Activated B cell treated with CpG ODN at 0.5 μM for 24 hours (primary cell): ENCODE measurements at regions not wholly inside any gene's neighbourhood (a gene's known extent, or its start where the extent isn't known, plus 50 kb on each side); places are given as distances from the start of the nearest gene placed in this dataset.

Source experiments
- ATAC-seq: fragments of 200-7000 bp; cut with Tn5 transposase; one replicate; pipeline ENCODE4 v1.10.0; 2021; ENCODE audit warnings: low read depth, mild to moderate bottlenecking, moderate library complexity
- CTCF ChIA-PET: fragments of 350-600 bp; sonication (Branson Sonifier 250); formaldehyde crosslinking; loops from one replicate; lab custom pipeline; 2021; ENCODE audit warnings: antibody characterized with exemption; lab: Charles Lee
- POLR2A ChIA-PET: fragments of 350-600 bp; sonication (Branson Sonifier 250); formaldehyde crosslinking; loops from one replicate; lab custom pipeline; 2021; ENCODE audit warnings: antibody characterized with exemption; lab: Charles Lee
- DNase-seq: peaks from one replicate; pipeline ENCODE4 v3.0.0; 2022
- H3K27ac Mint-ChIP-seq: one replicate; pipeline ENCODE4 v1.8.0; 2020; ENCODE audit warnings: mixed read lengths
- H3K27me3 Mint-ChIP-seq: one replicate; pipeline ENCODE4 v1.8.0; 2021; ENCODE audit warnings: mixed read lengths
- H3K36me3 Mint-ChIP-seq: one replicate; pipeline ENCODE4 v1.8.0; 2021; ENCODE audit warnings: low read depth, mixed read lengths
- H3K4me1 Mint-ChIP-seq: one replicate; pipeline ENCODE4 v1.8.0; 2021; ENCODE audit warnings: mixed read lengths
- H3K4me3 Mint-ChIP-seq: one replicate; pipeline ENCODE4 v1.8.0; 2020; ENCODE audit warnings: mild to moderate bottlenecking, mixed read lengths
- H3K9me3 Mint-ChIP-seq: one replicate; pipeline ENCODE4 v1.8.0; 2020; ENCODE audit warnings: mixed read lengths
- intact Hi-C: fragments of 100-400 bp; cut with micrococcal nuclease; formaldehyde crosslinking; loops from one replicate; pipeline ENCODE4 v1.15.1; 2024
- TF ChIP-seq, protein P1 (sequence below): fragments of 200-600 bp; IDR thresholded peaks from one replicate; pipeline ENCODE4 v1.8.0; 2022; ENCODE audit warnings: antibody characterized with exemption, mild to moderate bottlenecking

DNA sequence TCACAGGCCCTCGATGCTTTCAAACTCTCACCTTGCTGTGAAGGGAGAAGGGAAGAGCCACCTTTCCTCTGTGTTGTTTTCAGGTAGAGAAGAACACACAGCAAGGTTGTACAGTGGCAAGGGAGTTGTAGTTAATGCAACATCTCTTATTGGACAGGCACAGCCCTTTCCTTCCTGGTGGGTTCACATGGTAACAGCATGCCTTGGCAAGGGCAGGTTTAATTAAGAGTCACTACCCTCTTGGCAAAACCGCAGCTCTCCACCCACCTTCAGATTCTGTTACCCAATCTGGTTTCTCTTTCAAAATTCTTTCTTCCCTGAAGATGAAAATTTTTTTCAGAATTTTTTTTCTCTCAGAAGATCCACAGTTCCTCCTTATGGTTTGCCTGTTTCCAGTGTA lies 253.1 kb downstream of the TLR4 start:
- ChIA-PET POLR2A (no interaction called here), CTCF (no interaction called here)
- Mint-ChIP-seq H3K4me1 (no peaks in the 10 kb centered on the region), H3K27me3 (no peaks in the 10 kb centered on the region), H3K36me3 (no peaks in the 10 kb centered on the region), H3K4me3 (no peak overlapping the region), H3K9me3 (no peaks in the 10 kb centered on the region), H3K27ac (no peak overlapping the region)
- no peak for ATAC-seq
- TF ChIP-seq, protein P1, sequence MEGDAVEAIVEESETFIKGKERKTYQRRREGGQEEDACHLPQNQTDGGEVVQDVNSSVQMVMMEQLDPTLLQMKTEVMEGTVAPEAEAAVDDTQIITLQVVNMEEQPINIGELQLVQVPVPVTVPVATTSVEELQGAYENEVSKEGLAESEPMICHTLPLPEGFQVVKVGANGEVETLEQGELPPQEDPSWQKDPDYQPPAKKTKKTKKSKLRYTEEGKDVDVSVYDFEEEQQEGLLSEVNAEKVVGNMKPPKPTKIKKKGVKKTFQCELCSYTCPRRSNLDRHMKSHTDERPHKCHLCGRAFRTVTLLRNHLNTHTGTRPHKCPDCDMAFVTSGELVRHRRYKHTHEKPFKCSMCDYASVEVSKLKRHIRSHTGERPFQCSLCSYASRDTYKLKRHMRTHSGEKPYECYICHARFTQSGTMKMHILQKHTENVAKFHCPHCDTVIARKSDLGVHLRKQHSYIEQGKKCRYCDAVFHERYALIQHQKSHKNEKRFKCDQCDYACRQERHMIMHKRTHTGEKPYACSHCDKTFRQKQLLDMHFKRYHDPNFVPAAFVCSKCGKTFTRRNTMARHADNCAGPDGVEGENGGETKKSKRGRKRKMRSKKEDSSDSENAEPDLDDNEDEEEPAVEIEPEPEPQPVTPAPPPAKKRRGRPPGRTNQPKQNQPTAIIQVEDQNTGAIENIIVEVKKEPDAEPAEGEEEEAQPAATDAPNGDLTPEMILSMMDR = no peak
- DNase-seq = no peak
- intact Hi-C loops = no loop called here

DNA sequence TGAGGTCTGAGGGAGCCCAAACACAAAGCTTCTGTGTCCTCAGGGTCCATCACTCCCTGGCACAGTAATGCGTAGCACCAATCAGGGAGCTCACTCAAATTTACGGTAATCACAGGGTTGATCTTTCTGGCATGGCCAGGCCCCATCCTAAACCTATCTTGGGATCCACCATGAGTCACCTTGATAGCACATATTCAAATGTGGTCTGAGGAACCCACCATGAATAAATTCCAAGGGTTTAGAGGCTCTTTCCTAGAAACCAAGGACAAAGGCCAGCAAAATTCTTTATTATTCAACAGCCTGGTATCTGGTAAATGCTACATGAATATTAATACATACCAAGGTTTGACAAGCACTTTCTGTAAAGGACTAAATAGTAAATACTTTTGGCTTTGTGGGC lies 254.5 kb downstream of the TLR4 start:
- Mint-ChIP-seq H3K4me3 (no peak overlapping the region), H3K36me3 (no peaks in the 10 kb centered on the region), H3K9me3 (no peaks in the 10 kb centered on the region), H3K4me1 (no peaks in the 10 kb centered on the region), H3K27me3 (no peaks in the 10 kb centered on the region), H3K27ac (no peak overlapping the region)
- no peak for DNase-seq
- no peak for ATAC-seq
- TF ChIP-seq, protein P1 = no peak
- intact Hi-C loops = no loop called here
- CTCF ChIA-PET = no interaction called here
- POLR2A ChIA-PET = no interaction called here

DNA sequence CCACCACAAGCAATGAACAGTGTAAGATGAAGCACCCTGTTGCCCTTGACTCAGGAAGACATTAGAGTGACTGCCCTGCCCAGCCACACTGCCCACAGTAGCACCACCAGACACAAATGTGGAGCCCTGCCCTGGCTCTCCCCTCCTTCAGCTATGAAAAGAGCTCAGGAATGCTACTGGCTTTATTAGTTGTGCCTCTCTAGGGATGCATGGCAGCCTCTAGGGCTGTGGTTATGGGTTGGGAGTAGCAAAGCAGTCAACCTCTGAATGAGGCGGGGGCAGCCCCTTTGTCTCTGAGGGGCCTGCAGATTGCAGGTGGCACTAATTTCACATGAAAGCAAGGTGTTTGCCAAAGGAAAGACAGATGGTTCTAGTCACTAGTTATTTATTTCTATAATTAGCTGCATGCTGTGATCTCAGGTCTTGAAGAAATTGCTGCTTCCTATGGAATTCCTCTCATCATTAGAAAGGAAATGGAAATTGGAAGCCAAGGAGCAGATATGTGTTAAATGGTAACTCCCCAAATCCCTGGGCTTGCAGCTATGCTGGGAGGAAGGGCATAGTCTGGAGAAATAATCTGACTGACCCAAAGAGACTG lies 259.4 kb downstream of the TLR4 start:
- no peak for ATAC-seq
- CTCF ChIA-PET = no interaction called here

DNA sequence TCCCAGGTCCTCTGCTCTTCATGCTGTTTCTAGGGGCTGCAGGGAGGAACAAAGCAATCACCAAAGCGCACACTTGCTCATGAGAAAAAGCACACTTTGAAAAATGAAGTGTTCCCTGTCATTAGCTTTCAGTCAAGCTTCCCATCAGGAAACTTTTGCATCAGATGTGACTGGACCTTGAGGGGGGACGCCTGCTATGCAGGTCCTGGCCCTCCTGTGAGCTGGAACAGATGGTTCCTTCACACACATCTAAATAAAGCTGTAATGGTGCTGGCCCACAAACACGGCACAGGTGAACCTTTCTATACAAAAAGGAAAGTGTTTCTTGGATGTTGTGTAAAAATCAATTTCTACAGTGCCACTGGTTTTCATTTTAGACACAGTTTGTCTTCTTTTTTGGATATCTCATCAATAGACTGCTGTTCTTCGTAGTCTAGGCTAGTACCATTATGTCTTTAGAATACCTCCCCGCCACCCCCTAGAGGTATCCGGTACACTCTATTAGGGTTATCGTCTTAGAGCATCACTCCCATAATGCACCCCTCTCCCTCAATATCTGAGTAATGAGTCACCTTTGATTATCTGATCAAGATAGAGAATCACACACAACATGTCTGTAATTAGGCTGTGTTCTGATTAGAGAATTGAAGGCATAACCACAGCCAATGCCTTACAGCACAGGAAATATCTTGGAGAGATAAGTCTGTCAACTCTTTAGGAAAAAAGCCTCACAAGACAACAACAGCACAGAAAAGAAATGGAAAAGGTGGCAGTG lies 266.3 kb downstream of the TLR4 start:
- Mint-ChIP-seq H3K27ac (no peak overlapping the region), H3K36me3 (no peaks in the 10 kb centered on the region), H3K4me3 (no peak overlapping the region), H3K27me3 (peaks cover 12% of the 10 kb centered on the region), H3K9me3 (no peaks in the 10 kb centered on the region), H3K4me1 (no peaks in the 10 kb centered on the region)
- intact Hi-C loops = no loop called here
- ChIA-PET CTCF (no interaction called here), POLR2A (no interaction called here)
- ATAC-seq (no peak), DNase-seq (no peak)
- TF ChIP-seq, protein P1 = no peak

More for the DNA sequence above, 259.4 kb downstream of the TLR4 start:
- H3K4me3 Mint-ChIP-seq = no peak overlapping the region
- peaks cover 6% of the 10 kb centered on the region for H3K27me3 Mint-ChIP-seq
- H3K27ac Mint-ChIP-seq = no peak overlapping the region
- DNase-seq = no peak
- POLR2A ChIA-PET = no interaction called here
- no peaks in the 10 kb centered on the region for H3K9me3 Mint-ChIP-seq
- no peaks in the 10 kb centered on the region for H3K4me1 Mint-ChIP-seq
- H3K36me3 Mint-ChIP-seq = no peaks in the 10 kb centered on the region
- TF ChIP-seq, protein P1 = no peak
- intact Hi-C loops = no loop called here

DNA sequence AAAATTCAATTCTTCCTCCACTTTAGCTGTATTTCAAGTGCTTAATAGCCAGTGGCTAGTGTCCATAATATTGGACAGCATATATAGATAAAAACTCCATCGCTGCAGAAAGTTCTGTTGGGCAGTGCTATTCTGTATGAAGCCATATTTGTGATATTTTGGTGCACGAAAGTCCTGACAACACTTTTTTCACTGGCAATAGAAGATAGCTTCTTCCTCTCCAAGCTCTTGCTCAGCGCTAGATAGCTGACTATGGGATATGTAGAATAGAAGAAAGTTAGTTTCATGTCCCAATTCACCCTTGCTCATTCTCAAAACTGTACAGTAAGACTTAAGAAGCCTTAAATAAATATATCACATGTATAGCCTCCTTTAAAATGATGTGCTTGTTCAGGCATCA lies 269.9 kb downstream of the TLR4 start:
- POLR2A ChIA-PET = no interaction called here
- intact Hi-C loops = no loop called here
- Mint-ChIP-seq H3K27ac (no peak overlapping the region), H3K4me3 (no peak overlapping the region), H3K4me1 (no peaks in the 10 kb centered on the region), H3K36me3 (no peaks in the 10 kb centered on the region), H3K9me3 (no peaks in the 10 kb centered on the region), H3K27me3 (peaks cover 6% of the 10 kb centered on the region)
- TF ChIP-seq, protein P1 = no peak
- no peak for DNase-seq
- CTCF ChIA-PET = interaction anchor here (0.6 kb wide), 1 partner anchor 1834 kb away, joined by 3 read pairs; no protein-coding TSS in a partner anchor
- no peak for ATAC-seq
